ENCODE measurements at regions not wholly inside any gene's neighbourhood (a gene's known extent, or its start where the extent isn't known, plus 50 kb on each side); places are given as distances from the start of the nearest gene placed in this dataset.
"Not testable (repeated sequence)": the region's sequence is repeated elsewhere in the genome, so short reads cannot be mapped to it uniquely, and the experiment has no call there.

DNA sequence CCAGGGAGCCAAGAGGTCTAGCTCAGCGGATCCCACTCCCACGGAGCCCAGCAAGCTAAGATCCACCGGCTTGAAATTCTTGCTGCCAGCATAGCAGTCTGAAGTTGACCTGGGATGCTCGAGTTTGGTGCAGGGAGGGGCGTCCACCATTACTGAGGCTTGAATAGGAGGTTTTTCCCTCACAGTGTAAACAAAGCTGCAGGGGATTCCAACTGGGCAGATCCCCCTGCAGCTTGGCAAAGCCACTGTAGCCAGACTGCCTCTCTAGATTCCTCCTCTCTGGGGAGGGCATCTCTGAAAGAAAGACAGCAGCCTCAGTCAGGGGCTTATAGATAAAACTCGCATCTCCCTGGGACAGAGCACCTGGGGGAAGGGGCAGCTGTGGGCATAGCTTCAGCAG is 118.8 kb upstream of the PRICKLE1 start:
- TF ChIP-seq, protein P1, sequence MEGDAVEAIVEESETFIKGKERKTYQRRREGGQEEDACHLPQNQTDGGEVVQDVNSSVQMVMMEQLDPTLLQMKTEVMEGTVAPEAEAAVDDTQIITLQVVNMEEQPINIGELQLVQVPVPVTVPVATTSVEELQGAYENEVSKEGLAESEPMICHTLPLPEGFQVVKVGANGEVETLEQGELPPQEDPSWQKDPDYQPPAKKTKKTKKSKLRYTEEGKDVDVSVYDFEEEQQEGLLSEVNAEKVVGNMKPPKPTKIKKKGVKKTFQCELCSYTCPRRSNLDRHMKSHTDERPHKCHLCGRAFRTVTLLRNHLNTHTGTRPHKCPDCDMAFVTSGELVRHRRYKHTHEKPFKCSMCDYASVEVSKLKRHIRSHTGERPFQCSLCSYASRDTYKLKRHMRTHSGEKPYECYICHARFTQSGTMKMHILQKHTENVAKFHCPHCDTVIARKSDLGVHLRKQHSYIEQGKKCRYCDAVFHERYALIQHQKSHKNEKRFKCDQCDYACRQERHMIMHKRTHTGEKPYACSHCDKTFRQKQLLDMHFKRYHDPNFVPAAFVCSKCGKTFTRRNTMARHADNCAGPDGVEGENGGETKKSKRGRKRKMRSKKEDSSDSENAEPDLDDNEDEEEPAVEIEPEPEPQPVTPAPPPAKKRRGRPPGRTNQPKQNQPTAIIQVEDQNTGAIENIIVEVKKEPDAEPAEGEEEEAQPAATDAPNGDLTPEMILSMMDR (IDR thresholded peaks at IDR 0.05): not testable (repeated sequence)
- not testable (repeated sequence) for TF ChIP-seq POLR2A (IDR thresholded peaks at IDR 0.05)

Data from Peyer's patch (tissue), 4 donors.